HL-60 (cell line): ENCODE measurements at regions not wholly inside any gene's neighbourhood (a gene's known extent, or its start where the extent isn't known, plus 50 kb on each side); places are given as distances from the start of the nearest gene placed in this dataset.

Experiments used
- DNase-seq, 2 experiments: peaks; one replicate each; pipeline ENCODE4 v3.0.0-alpha.2; 2010 to 2020; ENCODE audit warnings: low read depth in 1 of 2, low spot score in 1 of 2
- H3K27ac ChIP-seq: fragments of 250-450 bp; sonication (Bioruptor Pico); replicated peaks from 2 replicates; pipeline ENCODE4 v1.5.1; 2020; ENCODE audit warnings: mild to moderate bottlenecking, moderate library complexity
- H3K27me3 ChIP-seq: fragments of 250-450 bp; sonication (Bioruptor Pico); 2 replicates; pipeline ENCODE4 v1.5.1; 2021; ENCODE audit warnings: mild to moderate bottlenecking, moderate library complexity; ENCODE audit not compliant: insufficient read depth, poor library complexity, severe bottlenecking
- H3K4me3 ChIP-seq: replicated peaks from 2 replicates; pipeline ENCODE4 v1.5.1; 2011; ENCODE audit warnings: mild to moderate bottlenecking, control low read depth, low read length; ENCODE audit not compliant: insufficient read depth
- GABPA ChIP-seq: IDR thresholded peaks from 2 replicates; pipeline ENCODE4 v1.6.1; 2012; ENCODE audit warnings: low read depth
- POLR2AphosphoS5 ChIP-seq: IDR thresholded peaks from 2 replicates; pipeline ENCODE4 v1.6.1; 2012; ENCODE audit warnings: low read depth
- SPI1 ChIP-seq: IDR thresholded peaks from 2 replicates; pipeline ENCODE4 v1.6.1; 2012; ENCODE audit warnings: low read depth, mild to moderate bottlenecking, borderline replicate concordance
- TF ChIP-seq, protein P1 (sequence below): IDR thresholded peaks from 2 replicates; pipeline ENCODE4 v1.6.1; 2012; ENCODE audit warnings: low read depth; ENCODE audit not compliant: insufficient replicate concordance
- TF ChIP-seq, protein P2 (sequence below): IDR thresholded peaks from one replicate; pipeline ENCODE4 v1.5.1; 2011; ENCODE audit warnings: low read length, control low read depth, inconsistent platforms; ENCODE audit not compliant: insufficient read depth

DNA sequence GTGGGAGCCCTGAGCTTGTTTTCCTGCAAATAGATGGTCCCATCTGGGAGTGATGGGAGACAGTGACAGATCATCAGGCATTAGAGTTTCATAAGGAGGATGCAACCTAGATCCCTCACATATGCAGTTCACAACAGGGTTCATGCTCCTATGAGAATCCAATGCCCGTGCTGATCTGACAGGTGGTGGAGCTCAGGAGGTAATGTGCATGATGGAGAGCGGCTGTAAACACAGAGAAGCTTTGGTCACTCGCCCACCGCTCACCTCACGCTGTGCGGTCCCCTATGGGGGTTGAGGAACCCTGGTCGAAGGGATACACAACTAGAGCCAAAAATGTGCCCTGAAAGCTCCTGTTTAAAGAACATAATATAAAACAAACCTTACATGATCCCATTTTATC, 88.5 kb upstream of the CREB5 start:
- no peak for TF ChIP-seq SPI1
- TF ChIP-seq, protein P1, sequence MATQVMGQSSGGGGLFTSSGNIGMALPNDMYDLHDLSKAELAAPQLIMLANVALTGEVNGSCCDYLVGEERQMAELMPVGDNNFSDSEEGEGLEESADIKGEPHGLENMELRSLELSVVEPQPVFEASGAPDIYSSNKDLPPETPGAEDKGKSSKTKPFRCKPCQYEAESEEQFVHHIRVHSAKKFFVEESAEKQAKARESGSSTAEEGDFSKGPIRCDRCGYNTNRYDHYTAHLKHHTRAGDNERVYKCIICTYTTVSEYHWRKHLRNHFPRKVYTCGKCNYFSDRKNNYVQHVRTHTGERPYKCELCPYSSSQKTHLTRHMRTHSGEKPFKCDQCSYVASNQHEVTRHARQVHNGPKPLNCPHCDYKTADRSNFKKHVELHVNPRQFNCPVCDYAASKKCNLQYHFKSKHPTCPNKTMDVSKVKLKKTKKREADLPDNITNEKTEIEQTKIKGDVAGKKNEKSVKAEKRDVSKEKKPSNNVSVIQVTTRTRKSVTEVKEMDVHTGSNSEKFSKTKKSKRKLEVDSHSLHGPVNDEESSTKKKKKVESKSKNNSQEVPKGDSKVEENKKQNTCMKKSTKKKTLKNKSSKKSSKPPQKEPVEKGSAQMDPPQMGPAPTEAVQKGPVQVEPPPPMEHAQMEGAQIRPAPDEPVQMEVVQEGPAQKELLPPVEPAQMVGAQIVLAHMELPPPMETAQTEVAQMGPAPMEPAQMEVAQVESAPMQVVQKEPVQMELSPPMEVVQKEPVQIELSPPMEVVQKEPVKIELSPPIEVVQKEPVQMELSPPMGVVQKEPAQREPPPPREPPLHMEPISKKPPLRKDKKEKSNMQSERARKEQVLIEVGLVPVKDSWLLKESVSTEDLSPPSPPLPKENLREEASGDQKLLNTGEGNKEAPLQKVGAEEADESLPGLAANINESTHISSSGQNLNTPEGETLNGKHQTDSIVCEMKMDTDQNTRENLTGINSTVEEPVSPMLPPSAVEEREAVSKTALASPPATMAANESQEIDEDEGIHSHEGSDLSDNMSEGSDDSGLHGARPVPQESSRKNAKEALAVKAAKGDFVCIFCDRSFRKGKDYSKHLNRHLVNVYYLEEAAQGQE: no peak
- no peak for TF ChIP-seq GABPA
- TF ChIP-seq, protein P2, sequence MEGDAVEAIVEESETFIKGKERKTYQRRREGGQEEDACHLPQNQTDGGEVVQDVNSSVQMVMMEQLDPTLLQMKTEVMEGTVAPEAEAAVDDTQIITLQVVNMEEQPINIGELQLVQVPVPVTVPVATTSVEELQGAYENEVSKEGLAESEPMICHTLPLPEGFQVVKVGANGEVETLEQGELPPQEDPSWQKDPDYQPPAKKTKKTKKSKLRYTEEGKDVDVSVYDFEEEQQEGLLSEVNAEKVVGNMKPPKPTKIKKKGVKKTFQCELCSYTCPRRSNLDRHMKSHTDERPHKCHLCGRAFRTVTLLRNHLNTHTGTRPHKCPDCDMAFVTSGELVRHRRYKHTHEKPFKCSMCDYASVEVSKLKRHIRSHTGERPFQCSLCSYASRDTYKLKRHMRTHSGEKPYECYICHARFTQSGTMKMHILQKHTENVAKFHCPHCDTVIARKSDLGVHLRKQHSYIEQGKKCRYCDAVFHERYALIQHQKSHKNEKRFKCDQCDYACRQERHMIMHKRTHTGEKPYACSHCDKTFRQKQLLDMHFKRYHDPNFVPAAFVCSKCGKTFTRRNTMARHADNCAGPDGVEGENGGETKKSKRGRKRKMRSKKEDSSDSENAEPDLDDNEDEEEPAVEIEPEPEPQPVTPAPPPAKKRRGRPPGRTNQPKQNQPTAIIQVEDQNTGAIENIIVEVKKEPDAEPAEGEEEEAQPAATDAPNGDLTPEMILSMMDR: no peak
- TF ChIP-seq POLR2AphosphoS5: no peak
- Histone ChIP-seq H3K4me3 (no peak overlapping the region), H3K27ac (no peak overlapping the region), H3K27me3 (no peaks in the 10 kb centered on the region)
- DNase-seq: no peak

DNA sequence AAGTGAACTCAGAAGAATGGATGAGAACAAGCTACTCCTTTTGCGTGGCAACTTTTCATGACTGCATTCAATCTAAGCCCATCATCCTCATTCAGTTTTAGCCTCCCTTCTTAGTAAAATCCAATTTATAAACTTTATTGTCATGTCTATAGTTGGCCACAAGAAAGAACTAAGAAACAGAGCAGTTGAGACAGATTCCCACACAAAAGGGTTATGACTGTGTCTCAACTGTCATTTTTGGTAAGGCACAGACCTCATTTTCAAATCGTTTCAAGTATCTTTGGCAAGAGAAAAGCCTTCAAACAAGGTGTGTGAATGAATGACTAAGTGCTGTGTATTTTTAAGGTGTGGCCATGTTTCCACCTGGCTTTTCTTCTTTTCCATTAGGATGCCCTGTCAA, 84.2 kb upstream of the CREB5 start:
- no peak overlapping the region for H3K27ac ChIP-seq
- no peak overlapping the region for H3K4me3 ChIP-seq
- H3K27me3 ChIP-seq: no peaks in the 10 kb centered on the region
- DNase-seq: no peak
- TF ChIP-seq SPI1 (no peak), GABPA (no peak), POLR2AphosphoS5 (no peak)
- TF ChIP-seq, protein P1: no peak
- TF ChIP-seq, protein P2: no peak

DNA sequence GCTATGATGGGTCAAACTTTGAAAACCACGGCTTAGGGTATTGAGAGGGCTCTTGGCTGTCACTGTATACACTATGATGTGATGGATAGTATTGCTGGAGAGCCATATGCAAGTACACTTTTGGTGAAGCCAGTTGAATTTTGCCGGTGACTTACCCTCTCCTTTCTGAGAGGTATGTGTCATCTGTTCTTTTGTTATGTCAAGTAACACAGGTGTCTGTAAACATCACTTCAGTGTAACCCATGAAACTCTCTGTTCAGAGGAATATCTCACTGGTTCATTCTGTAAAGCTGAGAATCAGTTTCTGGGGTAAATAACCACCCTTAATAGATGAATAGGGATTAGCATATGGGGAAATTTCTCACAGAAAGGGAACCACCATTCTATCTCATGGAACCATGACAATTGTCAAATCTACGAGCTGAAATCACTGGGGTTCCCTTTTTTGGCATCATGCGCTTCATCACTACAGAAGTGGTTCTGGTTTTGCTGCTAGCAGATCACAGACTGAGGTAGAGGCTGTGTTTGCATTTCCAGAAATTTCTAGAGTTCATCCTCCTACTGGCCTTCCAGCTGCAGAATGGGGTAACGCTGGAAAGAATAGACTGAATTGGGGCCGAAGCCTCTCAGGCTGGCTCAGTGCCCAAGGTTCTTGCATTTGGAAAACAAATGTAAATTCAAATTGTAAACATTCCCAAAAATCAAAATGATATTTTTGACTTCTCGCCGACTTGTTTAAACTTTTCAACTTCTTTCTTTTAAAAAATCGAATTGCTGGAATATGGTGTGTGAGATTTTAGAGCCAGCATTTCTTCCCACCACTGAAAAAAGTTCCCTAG, 83.3 kb upstream of the CREB5 start:
- Histone ChIP-seq H3K27ac (no peak overlapping the region), H3K4me3 (no peak overlapping the region), H3K27me3 (no peaks in the 10 kb centered on the region)
- no peak for DNase-seq
- TF ChIP-seq, protein P2: no peak
- TF ChIP-seq POLR2AphosphoS5: no peak
- TF ChIP-seq GABPA: no peak
- no peak for TF ChIP-seq SPI1
- TF ChIP-seq, protein P1: no peak
